DND-41 (cell line): ENCODE measurements at regions not wholly inside any gene's neighbourhood (a gene's known extent, or its start where the extent isn't known, plus 50 kb on each side); places are given as distances from the start of the nearest gene placed in this dataset.

Experiments used
- ATAC-seq: fragments of 200-7000 bp; cut with Tn5 transposase; 3 replicates; pipeline ENCODE4 v1.9.1; 2021; ENCODE audit warnings: low read depth; ENCODE audit not compliant: insufficient read depth
- DNase-seq: peaks from one replicate; pipeline ENCODE4 v3.0.0-alpha.2; 2020
- H2AFZ ChIP-seq: 2 replicates; pipeline ENCODE4 v1.6.0; 2012; ENCODE audit warnings: low read depth, low read length
- H3K27ac ChIP-seq: 2 replicates; pipeline ENCODE4 v1.5.1; 2012; ENCODE audit warnings: low read length, inconsistent platforms
- H3K27me3 ChIP-seq: fragments of 200-600 bp; sonication (generic); 2 replicates; pipeline ENCODE4 v1.6.0; 2012; ENCODE audit warnings: low read length, mild to moderate bottlenecking, inconsistent platforms; ENCODE audit not compliant: insufficient read depth, poor library complexity
- H3K36me3 ChIP-seq: 2 replicates; pipeline ENCODE4 v1.5.1; 2012; ENCODE audit warnings: low read length, inconsistent platforms; ENCODE audit not compliant: insufficient read depth
- H3K4me1 ChIP-seq: 2 replicates; pipeline ENCODE4 v1.5.1; 2012; ENCODE audit warnings: mild to moderate bottlenecking, low read length; ENCODE audit not compliant: insufficient read depth
- H3K4me2 ChIP-seq: 2 replicates; pipeline ENCODE4 v1.6.0; 2012; ENCODE audit warnings: mild to moderate bottlenecking, moderate library complexity, low read length, inconsistent platforms; ENCODE audit not compliant: insufficient read depth
- H3K4me3 ChIP-seq, 2 experiments: fragments of 200-600 bp in 1 of 2; shearing (Covaris generic) in 1 of 2; 2 replicates each; pipeline ENCODE4 v1.5.1; 2012 to 2016; ENCODE audit warnings: inconsistent platforms in 2 of 2, low read length in 2 of 2, mild to moderate bottlenecking in 2 of 2, low read depth in 1 of 2, moderate library complexity in 1 of 2
- H3K79me2 ChIP-seq: 2 replicates; pipeline ENCODE4 v1.6.0; 2012; ENCODE audit warnings: low read length, inconsistent platforms; ENCODE audit not compliant: insufficient read depth
- H3K9ac ChIP-seq: 2 replicates; pipeline ENCODE4 v1.6.0; 2012; ENCODE audit warnings: low read depth, mild to moderate bottlenecking, inconsistent platforms, low read length, moderate library complexity
- H3K9me3 ChIP-seq: 2 replicates; pipeline ENCODE4 v1.5.1; 2012; ENCODE audit warnings: low read length, moderate library complexity, mild to moderate bottlenecking, inconsistent platforms; ENCODE audit not compliant: insufficient read depth, severe bottlenecking
- H4K20me1 ChIP-seq: 2 replicates; pipeline ENCODE4 v1.6.0; 2012; ENCODE audit warnings: low read length; ENCODE audit not compliant: insufficient read depth
- EZH2 ChIP-seq: IDR thresholded peaks from 3 replicates; pipeline ENCODE4 v1.6.1; 2012; ENCODE audit warnings: borderline replicate concordance, low read depth, mild to moderate bottlenecking, moderate library complexity, low read length, inconsistent platforms; ENCODE audit not compliant: severe bottlenecking
- TF ChIP-seq, protein P1 (sequence below): IDR thresholded peaks from 2 replicates; pipeline ENCODE4 v1.5.1; 2012; ENCODE audit warnings: borderline replicate concordance, low read length, moderate library complexity, mild to moderate bottlenecking; ENCODE audit not compliant: poor library complexity, severe bottlenecking; ENCODE audit errors: extremely low read depth

DNA sequence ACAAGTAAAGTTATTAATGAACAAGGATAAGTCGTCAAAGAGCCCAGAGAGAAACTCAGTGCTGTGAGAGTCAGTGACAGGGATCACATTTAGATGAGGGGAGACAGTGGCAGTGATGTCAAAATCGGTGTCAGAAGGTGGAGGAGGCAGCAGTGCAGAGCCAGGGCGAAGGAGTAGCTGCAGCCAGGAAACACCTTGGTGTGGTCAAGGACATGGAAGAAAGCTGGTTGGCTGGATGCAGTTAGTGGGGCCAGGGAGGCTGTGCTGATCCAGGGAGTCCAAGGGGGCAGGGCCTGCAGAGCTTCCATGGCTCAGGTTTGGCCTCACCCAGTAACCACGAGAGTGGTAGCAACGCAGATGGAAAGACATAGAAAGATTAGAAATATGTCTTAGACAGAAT is 50.7 kb upstream of the ADORA2B start:
- Histone ChIP-seq H4K20me1 (no peaks in the 10 kb centered on the region), H3K9me3 (no peaks in the 10 kb centered on the region), H2AFZ (no peak overlapping the region), H3K36me3 (no peaks in the 10 kb centered on the region), H3K79me2 (no peaks in the 10 kb centered on the region), H3K4me2 (no peak overlapping the region), H3K9ac (no peak overlapping the region), H3K4me1 (peaks cover 11% of the 10 kb centered on the region), H3K27me3 (no peaks in the 10 kb centered on the region), H3K27ac (no peak overlapping the region), H3K4me3 (no peak overlapping the region)
- TF ChIP-seq, protein P1, sequence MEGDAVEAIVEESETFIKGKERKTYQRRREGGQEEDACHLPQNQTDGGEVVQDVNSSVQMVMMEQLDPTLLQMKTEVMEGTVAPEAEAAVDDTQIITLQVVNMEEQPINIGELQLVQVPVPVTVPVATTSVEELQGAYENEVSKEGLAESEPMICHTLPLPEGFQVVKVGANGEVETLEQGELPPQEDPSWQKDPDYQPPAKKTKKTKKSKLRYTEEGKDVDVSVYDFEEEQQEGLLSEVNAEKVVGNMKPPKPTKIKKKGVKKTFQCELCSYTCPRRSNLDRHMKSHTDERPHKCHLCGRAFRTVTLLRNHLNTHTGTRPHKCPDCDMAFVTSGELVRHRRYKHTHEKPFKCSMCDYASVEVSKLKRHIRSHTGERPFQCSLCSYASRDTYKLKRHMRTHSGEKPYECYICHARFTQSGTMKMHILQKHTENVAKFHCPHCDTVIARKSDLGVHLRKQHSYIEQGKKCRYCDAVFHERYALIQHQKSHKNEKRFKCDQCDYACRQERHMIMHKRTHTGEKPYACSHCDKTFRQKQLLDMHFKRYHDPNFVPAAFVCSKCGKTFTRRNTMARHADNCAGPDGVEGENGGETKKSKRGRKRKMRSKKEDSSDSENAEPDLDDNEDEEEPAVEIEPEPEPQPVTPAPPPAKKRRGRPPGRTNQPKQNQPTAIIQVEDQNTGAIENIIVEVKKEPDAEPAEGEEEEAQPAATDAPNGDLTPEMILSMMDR = no peak
- TF ChIP-seq EZH2 = no peak
- DNase-seq = no peak
- no peak for ATAC-seq

DNA sequence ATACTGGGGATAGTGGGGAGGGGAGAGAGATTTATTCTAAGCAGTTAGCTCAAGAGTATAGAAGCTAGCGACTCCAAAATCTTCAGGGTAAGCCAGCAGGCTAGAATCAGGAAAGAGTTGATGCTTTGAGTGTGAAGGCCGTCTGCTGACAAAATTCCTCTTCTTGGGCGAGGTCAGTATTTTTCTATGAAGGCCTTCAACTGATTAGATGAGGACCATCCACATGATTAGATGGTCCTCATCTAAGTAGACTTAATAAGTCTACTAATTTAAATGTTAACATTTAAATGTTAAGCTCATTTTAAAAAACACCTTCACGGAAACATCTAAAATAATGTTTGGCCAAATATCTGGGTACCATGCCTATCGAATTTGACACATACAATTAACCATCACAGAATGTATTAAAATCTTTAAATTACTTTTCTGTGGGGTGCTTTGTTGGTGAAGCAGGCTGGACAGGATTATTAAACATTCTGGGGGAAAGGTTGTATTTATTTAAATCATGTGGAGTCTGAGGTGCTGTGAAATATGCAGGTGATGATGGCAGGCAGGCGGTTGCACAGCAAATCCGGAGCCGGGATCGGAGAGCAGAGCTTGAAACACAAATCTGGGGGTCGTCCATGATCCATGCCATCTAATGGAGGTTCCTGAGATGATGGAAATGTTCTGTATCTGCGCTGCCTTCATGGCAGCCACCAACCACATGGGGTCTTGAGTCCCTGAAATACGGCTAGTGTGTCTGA is 49.8 kb upstream of the ADORA2B start:
- H4K20me1 ChIP-seq = no peaks in the 10 kb centered on the region
- H3K4me2 ChIP-seq = no peak overlapping the region
- no peaks in the 10 kb centered on the region for H3K79me2 ChIP-seq
- H3K36me3 ChIP-seq = no peaks in the 10 kb centered on the region
- ATAC-seq = no peak
- H3K9ac ChIP-seq = no peak overlapping the region
- H3K27me3 ChIP-seq = no peaks in the 10 kb centered on the region
- peaks cover 11% of the 10 kb centered on the region for H3K4me1 ChIP-seq
- no peak overlapping the region for H3K27ac ChIP-seq
- no peak overlapping the region for H2AFZ ChIP-seq
- DNase-seq = no peak
- no peaks in the 10 kb centered on the region for H3K9me3 ChIP-seq
- TF ChIP-seq, protein P1 = no peak
- no peak for TF ChIP-seq EZH2
- H3K4me3 ChIP-seq = no peak overlapping the region
